PC-9 (cell line): ENCODE measurements at regions not wholly inside any gene's neighbourhood (a gene's known extent, or its start where the extent isn't known, plus 50 kb on each side); places are given as distances from the start of the nearest gene placed in this dataset.

Experiments used
- EZH2 ChIP-seq: fragments of 200-600 bp; sonication (generic); IDR thresholded peaks from 2 replicates; pipeline ENCODE4 v1.8.0; 2017; ENCODE audit warnings: antibody characterized with exemption, low read depth
- TF ChIP-seq, protein P1 (sequence below): fragments of 200-600 bp; sonication (generic); conservative IDR thresholded peaks from 2 replicates; pipeline ENCODE4 v1.6.1; 2017; ENCODE audit warnings: mixed run types, antibody characterized with exemption, mild to moderate bottlenecking, moderate library complexity

DNA sequence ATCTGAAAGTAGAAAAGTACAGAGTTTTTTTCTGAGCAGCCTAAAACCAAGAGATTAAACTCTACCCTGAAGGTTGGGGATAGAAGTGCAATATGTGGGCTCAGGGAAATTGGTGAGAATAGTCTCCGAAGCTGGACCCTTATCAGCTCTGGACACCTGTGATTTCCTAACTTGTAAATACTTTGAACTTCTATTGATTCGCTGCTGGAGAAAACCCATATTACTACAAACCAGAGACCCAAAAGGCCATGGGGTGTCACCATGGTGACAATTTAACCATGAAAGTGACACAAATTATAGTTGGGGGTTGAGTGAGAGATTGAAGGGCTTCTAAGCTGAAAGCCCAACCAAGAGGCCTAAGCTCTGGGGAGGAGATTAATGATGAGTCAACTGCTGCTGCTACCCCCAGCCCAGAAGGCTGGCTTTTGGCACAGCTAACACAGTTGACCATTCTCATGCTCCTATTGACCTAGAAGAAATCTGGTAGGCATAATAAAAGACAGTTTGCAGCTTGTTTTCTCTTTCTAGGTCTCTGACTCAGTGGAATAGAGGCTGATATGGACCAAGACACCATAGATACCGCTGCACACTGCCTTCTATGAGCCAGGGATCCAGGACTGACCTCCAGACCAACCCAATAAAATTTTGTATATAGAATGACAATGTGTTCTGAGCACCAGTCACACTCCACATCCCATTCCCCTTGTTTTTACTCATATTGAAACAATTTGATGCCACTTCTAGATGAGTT lies 131.9 kb upstream of the FNDC3A start:
- TF ChIP-seq, protein P1, sequence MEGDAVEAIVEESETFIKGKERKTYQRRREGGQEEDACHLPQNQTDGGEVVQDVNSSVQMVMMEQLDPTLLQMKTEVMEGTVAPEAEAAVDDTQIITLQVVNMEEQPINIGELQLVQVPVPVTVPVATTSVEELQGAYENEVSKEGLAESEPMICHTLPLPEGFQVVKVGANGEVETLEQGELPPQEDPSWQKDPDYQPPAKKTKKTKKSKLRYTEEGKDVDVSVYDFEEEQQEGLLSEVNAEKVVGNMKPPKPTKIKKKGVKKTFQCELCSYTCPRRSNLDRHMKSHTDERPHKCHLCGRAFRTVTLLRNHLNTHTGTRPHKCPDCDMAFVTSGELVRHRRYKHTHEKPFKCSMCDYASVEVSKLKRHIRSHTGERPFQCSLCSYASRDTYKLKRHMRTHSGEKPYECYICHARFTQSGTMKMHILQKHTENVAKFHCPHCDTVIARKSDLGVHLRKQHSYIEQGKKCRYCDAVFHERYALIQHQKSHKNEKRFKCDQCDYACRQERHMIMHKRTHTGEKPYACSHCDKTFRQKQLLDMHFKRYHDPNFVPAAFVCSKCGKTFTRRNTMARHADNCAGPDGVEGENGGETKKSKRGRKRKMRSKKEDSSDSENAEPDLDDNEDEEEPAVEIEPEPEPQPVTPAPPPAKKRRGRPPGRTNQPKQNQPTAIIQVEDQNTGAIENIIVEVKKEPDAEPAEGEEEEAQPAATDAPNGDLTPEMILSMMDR: no peak
- TF ChIP-seq EZH2: no peak
